Endodermal cell (in vitro differentiated cells): ENCODE measurements at regions not wholly inside any gene's neighbourhood (a gene's known extent, or its start where the extent isn't known, plus 50 kb on each side); places are given as distances from the start of the nearest gene placed in this dataset.

ENCODE experiments used
- DNase-seq: peaks from one replicate; pipeline ENCODE4 v3.0.0-alpha.2; 2017
- H3K27ac ChIP-seq: 2 replicates; pipeline ENCODE4 v1.5.1; 2013; ENCODE audit warnings: mild to moderate bottlenecking, low read depth, low read length, moderate library complexity
- H3K27me3 ChIP-seq: 2 replicates; pipeline ENCODE4 v1.6.1; 2013; ENCODE audit warnings: mild to moderate bottlenecking, low read length, moderate library complexity; ENCODE audit not compliant: insufficient read depth, control insufficient read depth, poor library complexity, severe bottlenecking
- H3K36me3 ChIP-seq: 2 replicates; pipeline ENCODE4 v1.7.0; 2013; ENCODE audit warnings: mild to moderate bottlenecking, low read length, moderate library complexity; ENCODE audit not compliant: control insufficient read depth, insufficient read depth
- H3K4me1 ChIP-seq: one replicate; pipeline ENCODE4 v1.7.0; 2013; ENCODE audit warnings: low read length; ENCODE audit not compliant: control insufficient read depth, insufficient read depth
- H3K4me3 ChIP-seq: 2 replicates; pipeline ENCODE4 v1.5.1; 2013; ENCODE audit warnings: mild to moderate bottlenecking, low read length, moderate library complexity
- H3K9ac ChIP-seq: 2 replicates; pipeline ENCODE4 v1.6.1; 2013; ENCODE audit warnings: mild to moderate bottlenecking, low read length, moderate library complexity; ENCODE audit not compliant: poor library complexity, severe bottlenecking; ENCODE audit errors: extremely low read depth
- H3K9me3 ChIP-seq: 2 replicates; pipeline ENCODE4 v1.6.1; 2013; ENCODE audit warnings: mild to moderate bottlenecking, low read length, moderate library complexity; ENCODE audit not compliant: control insufficient read depth
- H3K27ac Mint-ChIP-seq: 2 replicates; pipeline ENCODE4 v1.8.0; 2020; ENCODE audit warnings: mixed read lengths
- H3K27me3 Mint-ChIP-seq: 2 replicates; pipeline ENCODE4 v1.8.0; 2021; ENCODE audit warnings: mild to moderate bottlenecking, mixed read lengths; ENCODE audit not compliant: insufficient read depth
- H3K36me3 Mint-ChIP-seq: 2 replicates; pipeline ENCODE4 v1.8.0; 2020; ENCODE audit warnings: low read depth, mixed read lengths
- H3K4me1 Mint-ChIP-seq: 2 replicates; pipeline ENCODE4 v1.8.0; 2020; ENCODE audit warnings: mixed read lengths
- H3K4me3 Mint-ChIP-seq: 2 replicates; pipeline ENCODE4 v1.8.0; 2020; ENCODE audit warnings: mild to moderate bottlenecking, moderate library complexity, mixed read lengths
- H3K9me3 Mint-ChIP-seq: 2 replicates; pipeline ENCODE4 v1.8.0; 2020; ENCODE audit warnings: mild to moderate bottlenecking, mixed read lengths
- WGBS, 2 experiments: methylation state at CpG; one replicate each; pipeline versions ENCODE4 v1.1.5 to v1.1.7; 2013; ENCODE audit warnings: missing lambda C conversion rate in 2 of 2, mixed read lengths in 1 of 2; ENCODE audit not compliant: insufficient coverage in 1 of 2, insufficient read length in 1 of 2; 5-methylcytosine and 5-hydroxymethylcytosine counted together
- TF ChIP-seq, protein P1 (sequence below): fragments of 200-600 bp; sonication (generic); conservative IDR thresholded peaks from 2 replicates; pipeline ENCODE4 v1.5.0; 2021; ENCODE audit warnings: antibody characterized with exemption, mild to moderate bottlenecking

DNA sequence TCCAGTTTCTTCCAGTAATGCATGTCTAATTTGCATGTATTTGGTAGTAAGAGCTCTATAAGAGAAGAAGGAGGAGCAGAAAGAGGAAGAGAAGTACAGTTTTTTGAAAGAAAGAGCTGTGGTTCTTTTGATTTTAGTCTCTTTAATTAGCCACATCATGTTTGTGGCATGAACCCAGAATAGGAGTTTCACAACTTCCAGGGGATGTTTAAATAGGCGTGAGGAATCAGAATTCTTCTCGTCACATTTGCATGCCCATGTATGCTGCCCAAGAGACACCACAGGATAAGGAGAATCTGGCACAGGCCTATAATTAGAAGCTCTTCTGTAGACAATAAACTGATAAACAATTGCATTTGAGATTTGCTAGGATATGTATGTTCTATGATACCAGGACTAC is 78.7 kb downstream of the GAS1 start:
- DNase-seq: no peak
- no peaks in the 10 kb centered on the region for H3K36me3 ChIP-seq
- Mint-ChIP-seq H3K36me3 (no peaks in the 10 kb centered on the region), H3K4me1 (peaks cover 6% of the 10 kb centered on the region), H3K4me3 (no peak overlapping the region), H3K27me3 (no peaks in the 10 kb centered on the region), H3K9me3 (no peaks in the 10 kb centered on the region), H3K27ac (no peak overlapping the region)
- H3K27me3 ChIP-seq: no peaks in the 10 kb centered on the region
- no peaks in the 10 kb centered on the region for H3K9me3 ChIP-seq
- no peak overlapping the region for H3K27ac ChIP-seq
- no peak overlapping the region for H3K9ac ChIP-seq
- H3K4me3 ChIP-seq: no peak overlapping the region
- 80 to 96% methylated on average over 1 to 2 of the region's 2 CpGs for WGBS, 2 experiments
- H3K4me1 ChIP-seq: no peaks in the 10 kb centered on the region
- TF ChIP-seq, protein P1, sequence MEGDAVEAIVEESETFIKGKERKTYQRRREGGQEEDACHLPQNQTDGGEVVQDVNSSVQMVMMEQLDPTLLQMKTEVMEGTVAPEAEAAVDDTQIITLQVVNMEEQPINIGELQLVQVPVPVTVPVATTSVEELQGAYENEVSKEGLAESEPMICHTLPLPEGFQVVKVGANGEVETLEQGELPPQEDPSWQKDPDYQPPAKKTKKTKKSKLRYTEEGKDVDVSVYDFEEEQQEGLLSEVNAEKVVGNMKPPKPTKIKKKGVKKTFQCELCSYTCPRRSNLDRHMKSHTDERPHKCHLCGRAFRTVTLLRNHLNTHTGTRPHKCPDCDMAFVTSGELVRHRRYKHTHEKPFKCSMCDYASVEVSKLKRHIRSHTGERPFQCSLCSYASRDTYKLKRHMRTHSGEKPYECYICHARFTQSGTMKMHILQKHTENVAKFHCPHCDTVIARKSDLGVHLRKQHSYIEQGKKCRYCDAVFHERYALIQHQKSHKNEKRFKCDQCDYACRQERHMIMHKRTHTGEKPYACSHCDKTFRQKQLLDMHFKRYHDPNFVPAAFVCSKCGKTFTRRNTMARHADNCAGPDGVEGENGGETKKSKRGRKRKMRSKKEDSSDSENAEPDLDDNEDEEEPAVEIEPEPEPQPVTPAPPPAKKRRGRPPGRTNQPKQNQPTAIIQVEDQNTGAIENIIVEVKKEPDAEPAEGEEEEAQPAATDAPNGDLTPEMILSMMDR: no peak

DNA sequence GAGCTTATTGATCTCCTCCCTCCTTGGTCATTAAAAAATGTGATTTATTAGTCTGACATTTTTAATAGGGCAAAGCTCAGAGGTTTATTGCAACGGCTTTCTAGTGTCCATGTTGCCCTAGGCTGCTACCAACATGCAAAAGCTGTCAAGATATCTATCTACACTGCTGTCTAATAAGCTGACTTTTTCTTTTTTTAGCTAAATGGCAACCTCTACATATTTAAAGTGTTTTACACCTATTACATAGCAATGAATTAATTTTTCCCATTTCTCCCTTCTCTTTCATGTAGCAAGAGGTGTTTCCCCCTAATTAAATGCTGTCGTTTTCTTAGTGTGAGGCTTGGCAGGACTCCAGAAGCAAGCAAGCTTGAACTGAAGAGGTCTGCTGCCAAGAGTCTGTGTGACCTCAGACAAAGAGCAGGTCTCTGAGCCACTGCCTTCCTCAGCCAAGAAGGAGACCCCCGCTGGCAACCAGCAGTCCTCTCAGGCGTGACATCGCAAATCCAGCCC is 79.4 kb downstream of the GAS1 start:
- Mint-ChIP-seq H3K4me3 (no peak overlapping the region), H3K27me3 (no peaks in the 10 kb centered on the region)

DNA sequence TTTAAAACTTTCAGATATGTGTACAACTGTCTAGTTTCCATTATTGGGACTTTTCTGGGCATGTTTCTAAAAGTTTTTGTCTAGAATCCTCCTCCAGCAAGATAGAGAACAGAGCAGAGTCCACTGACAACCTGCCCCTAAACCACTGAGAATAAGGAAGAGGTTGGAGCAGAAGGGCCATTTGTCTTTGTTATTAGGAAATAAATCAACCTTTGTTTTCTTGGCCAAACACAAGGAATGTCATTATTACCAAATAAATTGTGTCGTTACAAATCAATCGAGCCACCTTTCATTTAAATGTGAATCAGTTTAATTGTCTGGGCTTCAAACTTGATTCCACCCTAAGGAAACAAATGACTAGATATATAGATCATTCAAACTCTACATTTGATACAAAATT is 81.4 kb downstream of the GAS1 start:
- WGBS, 2 experiments: 86 to 100% methylated on average over 2 of the region's 2 CpGs
- H3K27ac ChIP-seq: no peak overlapping the region
- no peaks in the 10 kb centered on the region for H3K27me3 Mint-ChIP-seq
- H3K4me3 ChIP-seq: no peak overlapping the region
- no peaks in the 10 kb centered on the region for H3K36me3 ChIP-seq
- no peaks in the 10 kb centered on the region for H3K27me3 ChIP-seq
- no peak overlapping the region for H3K9ac ChIP-seq
- TF ChIP-seq, protein P1: no peak
- no peaks in the 10 kb centered on the region for H3K9me3 ChIP-seq
- peaks cover 9% of the 10 kb centered on the region for H3K4me1 Mint-ChIP-seq
- peaks cover 2% of the 10 kb centered on the region for H3K4me1 ChIP-seq
- H3K36me3 Mint-ChIP-seq: no peaks in the 10 kb centered on the region
- DNase-seq: no peak
- no peaks in the 10 kb centered on the region for H3K9me3 Mint-ChIP-seq
- H3K27ac Mint-ChIP-seq: no peak overlapping the region
- H3K4me3 Mint-ChIP-seq: no peak overlapping the region

More for the DNA sequence above, 79.4 kb downstream of the GAS1 start:
- Histone ChIP-seq H3K36me3 (no peaks in the 10 kb centered on the region), H3K4me1 (no peaks in the 10 kb centered on the region), H3K4me3 (no peak overlapping the region), H3K9me3 (no peaks in the 10 kb centered on the region), H3K27ac (peak overlapping the region; percentile 72), H3K27me3 (no peaks in the 10 kb centered on the region), H3K9ac (no peak overlapping the region)
- Mint-ChIP-seq H3K4me1 (peaks cover 6% of the 10 kb centered on the region), H3K36me3 (no peaks in the 10 kb centered on the region), H3K27ac (no peak overlapping the region), H3K9me3 (no peaks in the 10 kb centered on the region)
- TF ChIP-seq, protein P1: no peak
- DNase-seq: peak; percentile 67
- WGBS, 2 experiments: 68 to 77% methylated on average over 2 to 5 of the region's 5 CpGs
